HG03139 (cell line): ENCODE measurements at regions not wholly inside any gene's neighbourhood (a gene's known extent, or its start where the extent isn't known, plus 50 kb on each side); places are given as distances from the start of the nearest gene placed in this dataset.

ENCODE experiments used
- ATAC-seq: cut with Tn5 transposase; IDR thresholded peaks from one replicate; pipeline ENCODE4 v1.9.1; 2021; ENCODE audit not compliant: unreplicated experiment

DNA sequence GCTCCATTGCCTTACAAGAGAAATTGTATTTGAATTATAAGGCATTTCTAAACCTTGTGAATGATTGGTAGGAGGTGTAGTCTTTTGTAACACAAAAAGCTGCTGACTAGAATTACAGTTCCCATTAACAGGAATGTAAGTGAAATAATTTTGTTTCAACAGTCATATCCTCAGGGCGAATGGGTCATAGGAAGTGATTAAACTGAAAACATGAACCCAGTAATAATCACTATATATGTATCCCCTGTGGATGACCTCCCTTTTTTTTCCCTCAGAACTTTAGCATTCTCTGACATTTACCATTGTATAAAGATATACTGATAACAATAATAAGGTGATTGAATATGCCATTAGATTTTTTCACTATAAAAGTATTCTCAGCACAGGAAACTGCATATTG lies 312.3 kb downstream of the ATP23 start:
- ATAC-seq, result no peak

DNA sequence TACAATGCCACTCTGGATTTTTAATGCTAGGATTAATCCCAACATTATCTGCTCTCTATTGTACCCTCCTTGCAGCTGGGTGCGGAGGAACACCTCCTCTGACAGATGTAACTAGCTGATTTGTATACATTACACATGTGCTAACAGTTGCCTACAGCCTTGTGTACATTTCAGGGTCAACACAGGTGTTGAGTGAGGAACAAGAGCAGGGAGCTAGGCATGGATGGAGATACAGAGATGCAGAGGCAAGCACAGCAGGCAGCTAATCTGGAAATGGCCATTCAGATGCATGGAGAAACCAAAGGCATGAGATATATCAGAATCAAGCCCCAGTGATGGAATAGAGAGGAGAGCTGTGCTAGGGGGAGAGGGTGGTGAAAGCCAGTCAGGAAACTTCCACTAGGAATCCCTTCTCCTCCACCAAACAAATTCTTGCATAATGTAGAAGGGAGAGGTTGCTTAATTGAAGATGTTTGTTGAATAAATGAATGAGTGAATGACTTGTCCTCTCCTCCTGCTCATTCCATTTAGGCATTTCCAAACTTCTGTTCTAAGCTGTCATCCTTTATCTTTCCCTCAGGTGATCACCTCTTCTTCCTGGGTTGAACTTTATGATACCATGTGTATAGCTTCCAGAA lies 313.2 kb downstream of the ATP23 start:
- no peak for ATAC-seq

DNA sequence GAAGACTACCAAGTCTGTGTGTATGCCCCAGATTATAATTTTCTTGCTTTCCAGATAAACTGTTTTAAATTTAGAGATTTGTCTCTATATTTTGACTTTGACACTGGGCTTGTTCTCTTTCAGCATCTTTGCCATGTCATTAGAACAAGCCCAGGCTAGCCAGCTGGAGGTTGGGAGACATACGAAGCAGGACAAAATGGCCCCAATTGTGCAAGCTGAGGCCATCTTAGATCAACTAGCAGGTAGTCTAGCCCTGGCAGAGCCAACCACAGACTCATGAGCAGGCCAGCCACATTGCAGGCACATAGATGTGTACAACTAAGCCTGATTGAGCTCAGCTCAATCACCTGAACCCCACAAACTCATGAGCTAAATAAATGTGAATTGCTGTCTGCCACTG lies 321.4 kb downstream of the ATP23 start:
- no peak for ATAC-seq

DNA sequence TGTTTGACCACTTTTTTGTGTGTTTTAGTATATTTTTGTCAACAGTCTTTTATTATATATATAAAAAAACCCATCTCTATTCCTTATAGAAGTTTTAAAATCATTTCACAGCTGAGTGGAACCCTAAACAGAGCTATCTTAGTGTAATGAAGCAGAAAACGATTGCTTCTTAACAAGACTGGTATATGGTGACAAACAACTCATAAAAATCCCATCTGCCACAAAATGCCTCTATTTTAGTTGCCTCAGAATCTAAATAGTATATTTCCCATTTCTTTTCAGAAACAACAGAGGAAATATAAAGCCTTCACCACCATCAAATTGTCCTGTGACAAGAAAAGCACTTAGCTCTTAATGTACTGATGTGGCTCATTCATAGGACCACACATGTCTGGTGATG lies 322.4 kb downstream of the ATP23 start:
- no peak for ATAC-seq

DNA sequence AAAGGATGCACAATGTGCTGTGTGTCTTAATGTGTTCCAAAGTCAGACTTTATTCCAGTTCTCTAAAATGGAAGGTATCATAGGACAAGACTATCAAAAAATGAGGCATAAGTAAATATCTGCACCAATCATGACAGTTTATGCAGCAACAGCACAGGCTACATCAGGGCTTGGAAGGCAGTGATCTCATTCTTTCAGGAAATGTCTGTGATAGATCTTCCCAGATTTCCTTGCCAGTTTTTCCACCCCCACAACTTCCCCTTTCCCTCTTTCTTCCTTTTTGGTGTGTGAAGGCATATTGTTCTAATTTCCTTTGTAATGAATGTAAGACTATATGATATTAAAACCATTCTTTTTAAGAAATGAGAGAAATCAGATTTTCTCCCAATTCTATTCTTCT lies 326.7 kb downstream of the ATP23 start:
- ATAC-seq, result no peak

DNA sequence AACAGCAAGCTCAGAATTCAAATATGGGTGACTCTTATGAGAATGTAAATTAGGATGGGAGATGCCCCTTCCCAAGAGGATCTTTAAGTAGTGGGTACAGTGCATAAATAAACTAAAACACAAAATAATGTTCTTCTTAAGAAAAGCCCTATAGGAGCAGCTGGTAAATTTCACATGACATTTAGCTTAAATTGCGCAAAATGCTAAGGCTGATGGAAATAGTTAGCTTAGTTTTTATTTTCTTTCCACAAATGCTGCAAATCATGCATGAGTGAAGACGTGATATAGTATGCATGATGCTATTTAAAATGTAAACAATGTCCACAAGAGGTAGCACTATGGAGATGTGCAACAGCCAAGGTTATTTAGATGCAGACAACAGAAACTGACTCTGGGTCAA lies 328.1 kb downstream of the ATP23 start:
- no peak for ATAC-seq

DNA sequence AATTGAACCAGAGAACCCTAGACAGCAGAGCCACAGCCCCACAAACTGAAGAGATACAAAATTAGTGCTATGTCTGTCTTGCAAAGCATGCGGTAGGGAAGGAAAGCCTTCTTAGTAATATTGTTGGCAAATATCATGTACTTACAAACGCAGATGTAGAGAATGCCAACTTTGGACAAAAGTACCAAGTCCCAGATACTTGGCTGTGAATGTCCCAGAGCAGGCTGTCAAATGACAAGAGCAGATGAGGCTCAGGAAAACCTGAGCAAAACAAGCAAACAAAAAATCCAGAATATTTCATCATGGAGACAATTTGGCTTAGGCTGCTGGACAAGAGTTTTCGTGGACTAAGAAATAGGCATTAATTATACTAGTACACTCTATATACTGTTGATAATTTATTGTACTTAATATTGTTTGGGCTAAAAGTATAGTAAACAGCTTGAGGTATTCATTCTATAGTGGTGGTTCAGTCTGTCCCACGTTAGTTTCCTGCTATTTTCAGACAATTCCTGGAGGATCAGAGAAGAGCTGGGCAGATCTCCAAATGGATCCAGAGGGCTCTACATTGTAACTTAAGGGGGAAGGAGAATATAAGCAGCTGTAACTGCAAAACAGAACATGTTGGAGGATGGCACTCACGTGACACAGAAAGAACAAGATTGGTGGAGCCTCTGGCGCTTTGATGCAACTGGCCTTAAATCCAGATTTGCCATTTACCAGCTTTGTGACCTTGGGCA lies 329.8 kb downstream of the ATP23 start:
- ATAC-seq, result no peak

DNA sequence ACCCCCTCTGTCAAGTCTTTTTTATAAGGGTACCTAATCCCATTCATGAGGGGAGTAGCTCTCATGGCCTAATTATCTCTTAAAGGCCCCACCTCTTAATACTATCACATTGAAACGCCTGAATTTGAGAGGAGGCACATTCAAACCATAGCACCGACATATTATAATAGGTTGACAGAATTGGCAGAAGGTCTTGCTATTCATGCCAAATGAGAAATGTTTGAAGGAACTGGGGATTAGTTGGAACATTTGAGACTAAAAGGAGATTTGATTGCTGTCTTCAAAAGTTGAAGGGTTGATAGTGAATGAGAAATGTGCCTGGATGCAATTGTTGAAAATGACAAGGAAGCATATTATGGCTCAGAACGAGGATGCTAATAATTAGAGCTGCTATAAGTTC lies 331.1 kb downstream of the ATP23 start:
- no peak for ATAC-seq

DNA sequence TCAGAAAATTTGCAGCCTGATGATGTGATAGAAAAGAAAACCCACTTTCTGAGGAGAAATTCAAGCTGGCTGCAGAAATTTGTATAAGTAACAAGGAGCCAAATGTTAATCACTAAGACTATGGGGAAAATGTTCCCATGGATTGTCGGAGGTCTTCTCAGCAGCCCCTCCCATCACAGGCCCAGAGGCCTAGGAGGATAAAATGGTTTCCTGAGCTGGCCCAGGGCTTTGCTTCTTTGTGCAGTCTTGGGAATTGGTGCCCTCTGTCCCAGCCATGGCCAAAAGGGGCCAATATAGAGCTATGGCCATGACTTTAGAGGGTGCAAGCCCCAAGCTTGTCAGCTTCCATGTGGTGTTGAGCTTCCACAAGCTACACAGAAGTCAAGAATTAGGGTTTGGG lies 335.9 kb downstream of the ATP23 start:
- no peak for ATAC-seq

DNA sequence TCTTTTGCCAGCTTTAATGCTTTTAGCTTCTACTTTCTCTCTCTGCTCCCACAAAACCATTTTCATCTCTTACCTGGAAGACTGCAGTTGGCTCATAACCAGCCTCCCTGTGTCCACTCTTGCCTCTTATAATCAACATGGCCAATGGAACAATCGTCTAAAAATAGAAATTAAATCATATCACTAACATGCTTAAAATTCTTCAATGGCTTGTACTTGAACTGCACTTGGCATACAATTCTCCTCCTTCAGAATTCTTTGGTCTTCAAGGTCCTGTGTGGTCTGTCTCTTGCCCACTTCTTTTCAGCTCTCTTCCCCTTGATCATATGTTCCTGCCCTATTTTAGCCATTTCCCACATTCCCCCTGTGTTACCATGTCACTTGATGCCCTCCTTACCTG lies 342.2 kb downstream of the ATP23 start:
- no peak for ATAC-seq

DNA sequence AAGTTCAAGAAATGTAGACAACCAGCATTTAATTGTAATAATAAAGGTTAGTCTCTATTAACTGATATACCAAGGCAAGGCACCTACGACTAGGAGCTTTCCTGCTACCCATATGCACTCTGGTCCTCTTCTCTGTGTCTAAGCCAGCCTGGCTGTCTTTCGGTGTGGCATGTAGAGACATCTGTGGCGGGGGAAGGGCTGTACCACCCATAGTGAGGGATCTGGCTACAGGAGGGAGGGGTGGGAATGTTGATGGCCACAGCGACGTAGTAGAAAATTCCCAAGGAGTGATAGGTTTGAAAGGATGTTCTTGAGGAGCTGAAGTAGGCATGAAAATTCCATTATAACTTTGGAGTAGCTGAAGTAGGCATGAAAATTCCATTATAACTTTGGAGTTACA lies 344.2 kb downstream of the ATP23 start:
- ATAC-seq, result no peak

DNA sequence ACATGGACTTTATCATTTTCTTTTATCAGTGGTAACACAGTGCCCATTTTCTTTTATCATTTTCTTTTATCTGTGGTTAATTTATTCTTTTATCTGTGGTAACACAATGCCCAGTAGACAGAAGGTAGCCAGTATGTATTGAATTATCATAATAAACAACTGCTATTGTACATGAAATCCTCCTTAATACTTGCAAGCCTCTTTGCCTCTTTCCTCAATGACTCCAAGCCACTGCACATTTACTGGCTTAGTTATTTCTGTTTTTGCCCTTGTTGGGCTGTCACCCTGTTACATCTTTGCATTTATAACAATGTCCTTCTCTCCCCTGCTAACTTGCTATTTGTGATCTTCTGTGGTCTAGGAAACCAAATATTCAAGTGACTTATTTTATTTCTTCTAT lies 345.0 kb downstream of the ATP23 start:
- ATAC-seq, result no peak

DNA sequence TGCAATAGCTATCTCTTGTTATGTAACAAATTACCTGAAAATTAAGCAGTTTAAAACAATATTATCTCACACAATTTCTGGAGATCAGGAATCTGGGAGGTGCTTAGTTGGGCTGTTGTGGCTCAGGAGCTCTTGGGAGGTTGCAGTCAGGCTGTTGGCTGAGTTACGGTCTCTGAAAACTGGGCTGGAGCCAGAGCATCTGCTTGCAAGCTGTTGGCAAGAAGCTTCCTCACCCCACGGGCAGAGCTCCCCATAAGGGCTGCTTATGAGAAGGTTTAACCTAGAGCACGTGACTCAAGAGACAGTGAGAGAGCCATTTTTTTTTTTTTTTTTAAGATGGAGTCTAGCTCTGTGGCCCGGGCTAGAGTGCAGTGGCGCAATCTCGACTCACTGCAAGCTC lies 346.8 kb downstream of the ATP23 start:
- ATAC-seq, result no peak

DNA sequence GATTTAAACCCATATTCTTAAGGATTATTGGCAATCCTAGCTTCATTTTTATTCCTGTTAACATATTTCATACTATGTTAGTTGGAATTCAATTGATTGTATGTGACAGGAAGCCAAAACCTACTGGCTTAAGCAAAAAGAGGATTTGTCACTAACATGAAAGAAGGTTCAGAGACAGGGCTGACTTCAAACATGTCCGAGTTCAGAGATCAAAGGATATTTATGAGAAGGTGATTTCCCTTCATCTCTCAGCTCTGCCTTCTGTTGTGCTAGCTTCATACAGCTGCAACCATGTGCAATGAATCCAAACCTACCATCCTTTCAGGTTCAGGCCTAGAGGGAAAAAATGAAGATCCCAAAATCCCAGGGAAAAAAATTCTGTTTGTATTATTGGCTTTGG lies 349.7 kb downstream of the ATP23 start:
- no peak for ATAC-seq

DNA sequence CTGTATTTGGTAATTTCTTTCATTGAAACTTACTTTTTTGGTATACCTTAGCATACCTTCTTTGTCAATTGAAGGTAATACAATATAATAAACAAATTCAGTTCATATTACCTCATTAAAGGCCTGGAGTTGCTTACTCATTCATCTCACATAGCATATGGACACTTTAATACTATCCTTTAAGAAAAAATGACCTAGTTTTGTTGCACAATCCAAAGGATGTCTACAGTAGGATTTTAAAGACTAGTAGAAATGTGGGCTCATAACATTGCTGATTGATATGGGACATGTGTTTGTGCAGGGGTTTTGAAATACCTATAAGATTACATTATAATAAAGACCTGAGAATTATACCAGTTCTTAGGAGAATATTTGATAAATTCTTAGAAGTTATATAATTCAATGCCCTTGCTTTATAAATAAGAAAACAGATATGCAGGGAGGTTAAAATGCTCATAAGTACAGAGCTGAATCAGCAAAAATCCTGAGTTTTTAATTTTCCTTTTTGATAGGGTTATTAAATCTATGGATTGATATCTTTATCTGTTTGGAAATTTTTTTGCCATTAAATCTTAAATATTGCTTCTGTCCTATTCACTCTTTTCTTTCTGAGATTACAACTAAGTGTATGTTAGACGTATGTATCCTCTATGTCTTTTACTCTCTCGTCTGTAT lies 352.1 kb downstream of the ATP23 start:
- no peak for ATAC-seq

DNA sequence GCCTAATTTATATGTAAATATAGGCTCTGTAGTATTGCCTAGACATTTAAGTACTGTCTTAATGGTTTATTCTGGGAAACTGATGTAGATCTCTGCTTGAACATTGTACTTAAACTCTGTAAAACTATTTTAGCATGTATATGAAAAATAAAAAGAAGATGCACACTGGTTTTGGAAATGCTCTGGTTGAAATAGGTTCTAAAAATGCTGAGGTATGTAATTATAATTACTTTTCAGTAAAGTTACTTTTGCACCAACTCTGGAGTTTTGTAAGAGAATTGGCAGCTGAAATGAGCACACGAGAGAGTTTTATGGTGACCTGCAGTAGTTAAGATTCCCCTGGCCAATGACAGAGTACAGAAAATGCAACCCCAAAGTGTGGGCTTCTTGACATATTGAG lies 353.9 kb downstream of the ATP23 start:
- no peak for ATAC-seq

DNA sequence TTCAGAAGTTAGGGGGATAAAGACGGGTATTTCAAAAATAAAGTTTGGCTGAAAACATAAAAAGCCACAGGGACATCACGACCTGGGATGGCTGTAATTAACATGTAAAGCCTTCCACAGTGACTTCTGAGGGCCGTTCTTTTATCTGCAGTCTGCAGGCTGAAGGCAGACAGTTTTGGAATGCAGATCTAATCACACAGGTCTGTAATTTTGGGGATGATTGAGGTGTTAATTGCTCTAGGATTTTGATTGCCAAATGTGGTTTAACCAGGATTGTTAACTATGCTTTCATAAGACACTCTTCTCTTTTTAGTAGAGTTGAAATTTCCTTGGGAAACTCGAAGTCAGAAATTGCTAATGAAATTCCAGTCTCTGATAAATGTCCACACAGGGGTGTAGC lies 355.5 kb downstream of the ATP23 start:
- ATAC-seq, result no peak

DNA sequence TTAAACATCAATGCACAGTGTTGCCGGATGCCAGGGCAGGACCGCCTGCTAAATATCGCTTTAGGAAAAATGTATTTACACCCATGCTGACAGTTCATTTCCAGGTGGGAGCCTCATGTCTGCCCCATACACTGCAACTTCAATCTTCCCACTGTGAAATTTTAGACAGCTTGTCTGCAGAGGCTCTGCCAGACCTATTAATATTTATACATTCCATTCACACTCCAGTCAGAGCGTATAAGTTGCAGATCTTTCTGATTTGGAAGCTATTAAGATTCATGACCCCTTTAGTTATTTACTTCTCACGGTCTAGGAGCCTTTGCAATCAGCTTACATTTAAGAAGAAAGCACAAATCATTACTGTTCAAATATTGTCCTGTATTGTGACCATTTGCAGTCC lies 357.4 kb downstream of the ATP23 start:
- no peak for ATAC-seq

DNA sequence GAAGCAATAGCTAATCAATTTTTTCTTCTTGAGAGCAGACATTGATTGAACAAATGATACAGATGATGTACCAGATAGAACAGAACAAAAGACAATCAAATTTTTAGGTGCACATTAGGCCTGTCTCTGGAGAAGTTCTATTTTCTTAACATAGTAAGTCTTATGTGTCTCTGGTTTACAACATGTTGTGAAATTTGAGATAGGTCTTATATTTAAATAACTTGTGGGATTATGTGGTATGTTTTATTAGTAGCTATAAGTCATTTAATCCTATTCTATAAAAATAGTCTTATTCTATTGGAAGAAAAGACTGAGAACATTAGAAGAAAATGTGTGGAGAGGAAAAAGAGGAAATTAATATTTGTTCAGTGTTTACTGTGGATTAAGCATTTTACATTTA lies 358.0 kb downstream of the ATP23 start:
- no peak for ATAC-seq

DNA sequence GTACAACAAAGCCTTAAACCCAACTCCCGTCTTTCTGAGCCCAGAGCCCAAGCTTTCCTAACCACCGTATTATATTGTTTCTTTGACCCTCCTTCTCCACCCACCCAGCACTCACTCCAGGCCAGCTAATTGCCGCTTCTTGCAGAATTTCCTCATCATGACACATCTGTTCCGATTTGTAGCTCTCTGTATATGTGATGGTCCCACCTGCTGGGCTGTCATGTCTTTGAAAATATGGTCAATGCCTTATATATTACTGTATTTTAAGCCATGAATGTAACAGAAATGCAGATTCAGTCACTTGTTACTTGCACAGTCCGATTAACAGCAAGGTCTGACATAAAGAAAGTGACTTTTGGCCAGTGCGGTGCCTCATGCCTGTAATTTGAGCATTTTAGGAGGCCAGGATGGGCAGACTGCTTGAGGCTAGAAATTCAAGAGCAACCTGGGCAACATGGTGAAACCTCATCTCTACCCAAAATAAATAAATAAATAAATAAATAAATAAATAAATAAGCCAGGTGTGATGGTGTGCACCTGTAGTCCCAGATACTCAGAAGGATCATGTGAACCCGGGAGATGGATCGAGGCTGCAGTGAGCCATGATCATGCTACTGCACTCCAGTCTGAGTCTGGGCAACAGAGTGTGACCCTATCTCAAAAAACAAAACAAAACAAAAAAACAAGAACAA lies 359.8 kb downstream of the ATP23 start:
- ATAC-seq, result no peak

DNA sequence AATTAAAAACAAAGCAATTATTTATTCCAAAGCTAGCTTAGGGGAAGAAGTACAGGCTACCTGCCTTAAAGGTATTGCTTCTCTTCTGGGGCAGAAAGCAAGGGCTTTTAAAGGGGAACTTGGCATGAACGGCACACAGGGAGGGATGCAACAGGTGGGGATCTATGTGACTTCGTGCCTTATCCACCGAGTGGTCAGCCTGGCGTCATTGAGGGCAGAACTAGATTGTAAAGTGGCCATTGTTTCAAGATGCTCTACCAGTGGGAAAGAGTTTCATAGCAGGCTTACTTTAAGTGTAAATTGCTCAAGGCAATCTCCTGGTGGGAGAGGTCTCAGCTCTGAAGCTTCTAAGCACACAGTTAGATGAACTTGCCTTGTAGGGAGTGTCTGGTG lies 360.4 kb downstream of the ATP23 start:
- ATAC-seq, result no peak

DNA sequence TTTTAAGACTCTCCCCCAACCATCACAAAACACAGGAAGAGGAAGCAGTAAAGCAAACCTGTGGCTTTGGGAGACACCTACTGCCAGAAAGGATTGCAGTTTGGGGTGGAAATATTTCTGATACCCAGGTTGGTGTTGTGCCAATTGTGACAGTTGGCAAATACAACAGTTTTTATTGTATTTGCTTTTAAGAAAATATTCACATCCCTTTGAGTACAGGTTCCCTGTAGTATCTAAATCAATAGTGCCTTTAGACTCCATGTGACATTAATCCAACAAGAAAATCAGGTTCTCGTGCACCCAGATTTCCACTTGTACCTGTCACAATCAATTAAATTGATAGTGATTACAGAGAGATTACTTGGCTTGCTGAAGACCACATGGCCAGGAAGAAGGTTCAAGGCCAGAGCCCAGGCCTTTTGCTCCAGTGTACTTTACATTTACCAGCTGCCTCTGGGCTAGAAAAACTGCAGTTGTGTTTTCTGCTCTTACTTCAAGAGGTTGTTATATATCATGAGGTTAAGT lies 361.2 kb downstream of the ATP23 start:
- ATAC-seq, result no peak
